ENCODE measurements at regions not wholly inside any gene's neighbourhood (a gene's known extent, or its start where the extent isn't known, plus 50 kb on each side); places are given as distances from the start of the nearest gene placed in this dataset.

DNA sequence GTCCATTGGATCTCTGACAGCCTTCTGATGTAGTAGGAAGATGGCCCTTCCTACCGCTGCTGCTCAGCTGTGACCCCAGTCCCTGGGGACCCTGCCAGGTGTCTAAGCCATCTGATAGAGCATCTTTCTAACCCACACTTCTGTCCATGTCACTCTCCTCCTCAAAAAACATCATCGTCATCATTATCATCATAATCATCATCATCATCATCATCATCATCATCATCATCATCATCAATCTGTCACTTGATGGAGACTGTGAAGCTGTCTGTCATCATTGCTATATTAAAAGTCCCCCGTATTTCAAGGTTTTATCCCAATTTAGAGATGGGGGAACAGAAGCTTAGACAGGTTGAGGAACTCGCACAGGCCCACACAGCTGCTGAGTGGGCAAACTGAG is 75.1 kb upstream of the SLC6A11 start:
- DNase-seq, result no peak
- Histone ChIP-seq H3K9me2 (no peaks in the 10 kb centered on the region), H3F3A (replicated peaks; ENCODE audit: insufficient read depth) (no peaks in the 10 kb centered on the region), H3K4me3 (ENCODE audit: low read depth in 2 of 2, low read length in 1 of 2) (no peak overlapping the region), H3K36me3 (replicated peaks in 1 of 2; ENCODE audit: control insufficient read depth in 1 of 2, insufficient read depth in 2 of 2, low read length in 1 of 2) (no peaks in the 10 kb centered on the region), H3K9ac (no peak overlapping the region), H4K20me1 (ENCODE audit: insufficient read depth) (no peaks in the 10 kb centered on the region), H2AFZ (ENCODE audit: low read depth) (no peak overlapping the region), H3K4me1 (ENCODE audit: control insufficient read depth in 1 of 2, insufficient read depth in 2 of 2, low read depth in 1 of 2, low read length in 1 of 2) (peaks cover 0 to 5% of the 10 kb centered on the region in 2 experiments; a peak in 1 of 4 replicates), H3K27ac (ENCODE audit: low read depth in 2 of 2, low read length in 1 of 2) (no peak overlapping the region), H3K27me3 (ENCODE audit: insufficient read depth) (no peaks in the 10 kb centered on the region), H3K4me2 (no peak overlapping the region), H3K79me2 (ENCODE audit: insufficient read depth) (no peaks in the 10 kb centered on the region), H3K9me3 (no peaks in the 10 kb centered on the region)
- CTCF ChIA-PET, result interaction anchor here (0.9 to 6.3 kb wide), 7 partner anchors 8 to 399 kb away, joined by 3 to 174 read pairs (median 26); no protein-coding TSS in a partner anchor
- TF ChIP-seq EP300 (IDR thresholded peaks at IDR 0.05; ENCODE audit: borderline replicate concordance in 1 of 2, low read depth in 1 of 2, low read length in 1 of 2) (no peak), MXI1 (IDR thresholded peaks at IDR 0.05; ENCODE audit: low read depth, low read length) (no peak), RFX5 (IDR thresholded peaks at IDR 0.05; ENCODE audit: low read length) (no peak), SIN3A (IDR thresholded peaks at IDR 0.05; ENCODE audit: borderline replicate concordance, low read depth, low read length) (no peak)
- POLR2A ChIA-PET, result no interaction called here
- WGBS (ENCODE audit: low lambda C conversion rate), result 36% methylated on average over 4 of the region's 4 CpGs

DNA sequence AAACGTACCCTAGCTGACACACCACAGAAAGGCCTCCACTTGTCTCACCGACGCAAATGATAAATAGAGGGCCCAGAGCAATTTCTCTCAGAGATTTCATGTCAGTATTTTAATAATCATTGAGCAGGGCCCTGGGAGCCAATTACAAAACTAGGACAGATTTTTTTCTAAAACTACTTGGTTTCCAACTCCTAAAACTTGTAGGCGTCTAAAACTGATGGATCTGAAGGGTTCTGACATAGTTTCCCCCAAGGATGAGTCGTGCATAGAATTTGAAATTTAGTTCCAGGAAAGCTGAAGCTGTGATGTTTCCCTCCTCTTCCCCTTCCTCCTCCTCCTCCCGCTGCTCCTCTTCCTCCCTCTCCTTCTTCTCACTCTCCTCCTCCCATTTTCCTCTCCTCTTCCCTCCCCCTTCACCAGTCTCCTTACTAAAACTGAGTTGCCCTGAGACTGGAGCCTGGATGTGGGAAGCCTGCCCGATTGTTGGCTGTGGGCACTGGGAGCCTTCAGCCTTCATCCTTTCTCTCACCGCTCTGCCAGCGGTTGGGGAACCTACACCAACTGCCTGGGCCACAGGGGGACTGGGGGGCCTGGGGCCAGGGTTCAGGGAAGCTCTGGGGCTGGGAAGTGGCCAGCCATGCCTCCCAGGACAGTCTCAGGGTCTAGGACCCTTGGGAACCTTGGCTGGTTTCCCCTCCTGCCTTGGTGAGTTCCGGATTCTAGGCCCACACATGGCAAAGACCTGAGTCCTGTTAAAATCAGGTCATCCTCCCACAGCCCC is 73.9 kb upstream of the SLC6A11 start:
- H3K27me3 ChIP-seq (ENCODE audit: insufficient read depth), result no peaks in the 10 kb centered on the region
- POLR2A ChIA-PET, result no interaction called here
- TF ChIP-seq, protein P1, sequence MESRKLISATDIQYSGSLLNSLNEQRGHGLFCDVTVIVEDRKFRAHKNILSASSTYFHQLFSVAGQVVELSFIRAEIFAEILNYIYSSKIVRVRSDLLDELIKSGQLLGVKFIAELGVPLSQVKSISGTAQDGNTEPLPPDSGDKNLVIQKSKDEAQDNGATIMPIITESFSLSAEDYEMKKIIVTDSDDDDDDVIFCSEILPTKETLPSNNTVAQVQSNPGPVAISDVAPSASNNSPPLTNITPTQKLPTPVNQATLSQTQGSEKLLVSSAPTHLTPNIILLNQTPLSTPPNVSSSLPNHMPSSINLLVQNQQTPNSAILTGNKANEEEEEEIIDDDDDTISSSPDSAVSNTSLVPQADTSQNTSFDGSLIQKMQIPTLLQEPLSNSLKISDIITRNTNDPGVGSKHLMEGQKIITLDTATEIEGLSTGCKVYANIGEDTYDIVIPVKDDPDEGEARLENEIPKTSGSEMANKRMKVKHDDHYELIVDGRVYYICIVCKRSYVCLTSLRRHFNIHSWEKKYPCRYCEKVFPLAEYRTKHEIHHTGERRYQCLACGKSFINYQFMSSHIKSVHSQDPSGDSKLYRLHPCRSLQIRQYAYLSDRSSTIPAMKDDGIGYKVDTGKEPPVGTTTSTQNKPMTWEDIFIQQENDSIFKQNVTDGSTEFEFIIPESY (IDR thresholded peaks at IDR 0.05; ENCODE audit: borderline replicate concordance, low read depth), result no peak
- TF ChIP-seq EZH2phosphoT487 (IDR thresholded peaks at IDR 0.05; ENCODE audit: borderline replicate concordance, low read depth), result no peak
- TF ChIP-seq FOXJ3 (CRISPR knock-in tag; IDR thresholded peaks at IDR 0.05), result no peak
- no peak for TF ChIP-seq GABPA (IDR thresholded peaks at IDR 0.05; ENCODE audit: low read depth)
- TF ChIP-seq POLR2AphosphoS5 (IDR thresholded peaks at IDR 0.05; ENCODE audit: low read depth, low read length), result no peak
- H3K9me3 ChIP-seq, result no peaks in the 10 kb centered on the region
- no peak for DNase-seq
- no peak overlapping the region for H3K9ac ChIP-seq
- no peaks in the 10 kb centered on the region for H3K79me2 ChIP-seq (ENCODE audit: insufficient read depth)
- 32% methylated on average over 8 of the region's 10 CpGs for WGBS (ENCODE audit: low lambda C conversion rate)
- H3K9me2 ChIP-seq, result no peaks in the 10 kb centered on the region
- H4K20me1 ChIP-seq (ENCODE audit: insufficient read depth), result no peaks in the 10 kb centered on the region
- no peaks in the 10 kb centered on the region for H3F3A ChIP-seq (replicated peaks; ENCODE audit: insufficient read depth)
- peaks cover 0 to 5% of the 10 kb centered on the region in 2 experiments; a peak in 1 of 4 replicates for H3K4me1 ChIP-seq (ENCODE audit: control insufficient read depth in 1 of 2, insufficient read depth in 2 of 2, low read depth in 1 of 2, low read length in 1 of 2)
- H3K4me3 ChIP-seq (ENCODE audit: low read depth in 2 of 2, low read length in 1 of 2), result no peak overlapping the region
- no peak overlapping the region for H2AFZ ChIP-seq (ENCODE audit: low read depth)
- no peak overlapping the region for H3K4me2 ChIP-seq
- CTCF ChIA-PET, result interaction anchor here (1.3 to 6.3 kb wide), 6 partner anchors 12 to 400 kb away, joined by 4 to 174 read pairs (median 70); no protein-coding TSS in a partner anchor
- H3K36me3 ChIP-seq (replicated peaks in 1 of 2; ENCODE audit: control insufficient read depth in 1 of 2, insufficient read depth in 2 of 2, low read length in 1 of 2), result no peaks in the 10 kb centered on the region
- no peak overlapping the region for H3K27ac ChIP-seq (ENCODE audit: low read depth in 2 of 2, low read length in 1 of 2)
